ENCODE measurements at regions not wholly inside any gene's neighbourhood (a gene's known extent, or its start where the extent isn't known, plus 50 kb on each side); places are given as distances from the start of the nearest gene placed in this dataset.

DNA sequence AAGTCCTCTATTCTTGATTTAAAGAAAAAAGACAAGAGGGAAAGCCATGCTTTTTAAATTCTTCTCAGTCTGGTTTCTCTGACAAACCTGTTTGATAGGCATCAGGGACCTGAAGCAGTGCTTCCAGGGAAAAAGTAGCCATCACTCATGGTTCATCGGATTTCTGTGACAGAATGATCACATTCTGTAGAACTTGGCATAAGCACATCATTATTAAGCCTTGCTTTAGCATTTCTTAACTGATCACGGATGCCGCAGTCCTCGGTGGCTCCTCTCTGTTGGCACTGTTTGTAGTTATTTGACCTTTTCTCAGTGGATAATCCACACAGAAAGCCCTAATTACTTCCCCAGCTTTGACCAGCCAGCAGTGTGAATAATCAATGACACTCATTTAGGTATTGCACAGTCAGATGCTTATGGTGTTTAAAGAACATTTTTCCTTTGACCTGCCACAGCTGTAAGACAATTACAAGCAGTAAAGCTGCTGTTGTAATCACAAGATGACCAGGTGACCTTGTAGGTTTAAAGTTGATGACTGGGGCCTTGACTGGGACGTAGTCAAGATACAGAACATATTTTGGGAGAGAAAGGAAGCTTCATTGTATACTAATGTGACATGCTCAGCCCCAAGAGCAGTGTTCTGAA is 64.4 kb upstream of the SKAP2 start:
- no peaks in the 10 kb centered on the region; the same call in none of the 2 replicates for H3K27me3 Mint-ChIP-seq (ENCODE audit: low read depth)
- ChIA-PET CTCF (no interaction called here), POLR2A (interaction anchor here (0.6 kb wide), 1 partner anchor 9 kb away, joined by 3 read pairs; no protein-coding TSS in a partner anchor)
- no peak overlapping the region for H3K4me3 Mint-ChIP-seq
- no peaks in the 10 kb centered on the region for H3K36me3 Mint-ChIP-seq
- ATAC-seq: no peak
- H3K27ac Mint-ChIP-seq: no peak overlapping the region
- DNase-seq (ENCODE audit: low spot score): no peak
- TF ChIP-seq CREM (CRISPR knock-in tag; IDR thresholded peaks at IDR 0.05) (no peak), TEAD1 (CRISPR knock-in tag; IDR thresholded peaks at IDR 0.05) (no peak), RELA (CRISPR knock-in tag; IDR thresholded peaks at IDR 0.05; ENCODE audit: borderline replicate concordance) (no peak), ZBTB21 (CRISPR knock-in tag; IDR thresholded peaks at IDR 0.05; ENCODE audit: borderline replicate concordance) (no peak), PRDM15 (CRISPR knock-in tag; IDR thresholded peaks at IDR 0.05) (no peak)
- TF ChIP-seq, protein P1, sequence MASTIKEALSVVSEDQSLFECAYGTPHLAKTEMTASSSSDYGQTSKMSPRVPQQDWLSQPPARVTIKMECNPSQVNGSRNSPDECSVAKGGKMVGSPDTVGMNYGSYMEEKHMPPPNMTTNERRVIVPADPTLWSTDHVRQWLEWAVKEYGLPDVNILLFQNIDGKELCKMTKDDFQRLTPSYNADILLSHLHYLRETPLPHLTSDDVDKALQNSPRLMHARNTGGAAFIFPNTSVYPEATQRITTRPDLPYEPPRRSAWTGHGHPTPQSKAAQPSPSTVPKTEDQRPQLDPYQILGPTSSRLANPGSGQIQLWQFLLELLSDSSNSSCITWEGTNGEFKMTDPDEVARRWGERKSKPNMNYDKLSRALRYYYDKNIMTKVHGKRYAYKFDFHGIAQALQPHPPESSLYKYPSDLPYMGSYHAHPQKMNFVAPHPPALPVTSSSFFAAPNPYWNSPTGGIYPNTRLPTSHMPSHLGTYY (CRISPR knock-in tag; IDR thresholded peaks at IDR 0.05): no peak
- TF ChIP-seq, protein P2, sequence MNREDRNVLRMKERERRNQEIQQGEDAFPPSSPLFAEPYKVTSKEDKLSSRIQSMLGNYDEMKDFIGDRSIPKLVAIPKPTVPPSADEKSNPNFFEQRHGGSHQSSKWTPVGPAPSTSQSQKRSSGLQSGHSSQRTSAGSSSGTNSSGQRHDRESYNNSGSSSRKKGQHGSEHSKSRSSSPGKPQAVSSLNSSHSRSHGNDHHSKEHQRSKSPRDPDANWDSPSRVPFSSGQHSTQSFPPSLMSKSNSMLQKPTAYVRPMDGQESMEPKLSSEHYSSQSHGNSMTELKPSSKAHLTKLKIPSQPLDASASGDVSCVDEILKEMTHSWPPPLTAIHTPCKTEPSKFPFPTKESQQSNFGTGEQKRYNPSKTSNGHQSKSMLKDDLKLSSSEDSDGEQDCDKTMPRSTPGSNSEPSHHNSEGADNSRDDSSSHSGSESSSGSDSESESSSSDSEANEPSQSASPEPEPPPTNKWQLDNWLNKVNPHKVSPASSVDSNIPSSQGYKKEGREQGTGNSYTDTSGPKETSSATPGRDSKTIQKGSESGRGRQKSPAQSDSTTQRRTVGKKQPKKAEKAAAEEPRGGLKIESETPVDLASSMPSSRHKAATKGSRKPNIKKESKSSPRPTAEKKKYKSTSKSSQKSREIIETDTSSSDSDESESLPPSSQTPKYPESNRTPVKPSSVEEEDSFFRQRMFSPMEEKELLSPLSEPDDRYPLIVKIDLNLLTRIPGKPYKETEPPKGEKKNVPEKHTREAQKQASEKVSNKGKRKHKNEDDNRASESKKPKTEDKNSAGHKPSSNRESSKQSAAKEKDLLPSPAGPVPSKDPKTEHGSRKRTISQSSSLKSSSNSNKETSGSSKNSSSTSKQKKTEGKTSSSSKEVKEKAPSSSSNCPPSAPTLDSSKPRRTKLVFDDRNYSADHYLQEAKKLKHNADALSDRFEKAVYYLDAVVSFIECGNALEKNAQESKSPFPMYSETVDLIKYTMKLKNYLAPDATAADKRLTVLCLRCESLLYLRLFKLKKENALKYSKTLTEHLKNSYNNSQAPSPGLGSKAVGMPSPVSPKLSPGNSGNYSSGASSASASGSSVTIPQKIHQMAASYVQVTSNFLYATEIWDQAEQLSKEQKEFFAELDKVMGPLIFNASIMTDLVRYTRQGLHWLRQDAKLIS (CRISPR knock-in tag; IDR thresholded peaks at IDR 0.05; ENCODE audit: borderline replicate concordance): no peak
- H3K4me1 Mint-ChIP-seq: peaks cover 10% of the 10 kb centered on the region
- 0 out of 2 replicates have a peak, but pooled peaks cover 4% of the 10 kb centered on the region for H3K9me3 Mint-ChIP-seq

- H3K36me3 Mint-ChIP-seq: no peaks in the 10 kb centered on the region
- CTCF ChIA-PET: no interaction called here
- ATAC-seq (no peak), DNase-seq (ENCODE audit: low spot score) (no peak)
- peaks cover 10% of the 10 kb centered on the region for H3K4me1 Mint-ChIP-seq
- no peaks in the 10 kb centered on the region for H3K9me3 Mint-ChIP-seq
- no peak overlapping the region for H3K27ac Mint-ChIP-seq
- TF ChIP-seq ZBTB43 (CRISPR knock-in tag; IDR thresholded peaks at IDR 0.05) (no peak), HMGA2 (CRISPR knock-in tag; IDR thresholded peaks at IDR 0.05) (no peak), ATF3 (CRISPR knock-in tag; conservative IDR thresholded peaks at IDR 0.05) (no peak), ZNF281 (CRISPR knock-in tag; IDR thresholded peaks at IDR 0.05) (no peak), OVOL2 (CRISPR knock-in tag; IDR thresholded peaks at IDR 0.05; ENCODE audit: borderline replicate concordance) (no peak), GABPB1 (CRISPR knock-in tag; IDR thresholded peaks at IDR 0.05) (no peak), ZNF232 (CRISPR knock-in tag; IDR thresholded peaks at IDR 0.05) (no peak), USF1 (CRISPR knock-in tag; IDR thresholded peaks at IDR 0.05) (no peak), NFYB (CRISPR knock-in tag; conservative IDR thresholded peaks at IDR 0.05; ENCODE audit: low read depth) (no peak), CREM (CRISPR knock-in tag; IDR thresholded peaks at IDR 0.05) (no peak), ETV6 (CRISPR knock-in tag; IDR thresholded peaks at IDR 0.05) (no peak)
- TF ChIP-seq, protein P3, sequence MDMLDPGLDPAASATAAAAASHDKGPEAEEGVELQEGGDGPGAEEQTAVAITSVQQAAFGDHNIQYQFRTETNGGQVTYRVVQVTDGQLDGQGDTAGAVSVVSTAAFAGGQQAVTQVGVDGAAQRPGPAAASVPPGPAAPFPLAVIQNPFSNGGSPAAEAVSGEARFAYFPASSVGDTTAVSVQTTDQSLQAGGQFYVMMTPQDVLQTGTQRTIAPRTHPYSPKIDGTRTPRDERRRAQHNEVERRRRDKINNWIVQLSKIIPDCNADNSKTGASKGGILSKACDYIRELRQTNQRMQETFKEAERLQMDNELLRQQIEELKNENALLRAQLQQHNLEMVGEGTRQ (CRISPR knock-in tag; IDR thresholded peaks at IDR 0.05): no peak
- POLR2A ChIA-PET: no interaction called here
- no peaks in the 10 kb centered on the region; the same call in 1 of the 2 replicates for H3K27me3 Mint-ChIP-seq (ENCODE audit: low read depth)
- H3K4me3 Mint-ChIP-seq: no peak overlapping the region
Measured at GRCh38 chr7:26925768-26926167, 61.4 kb upstream of the SKAP2 start.
